SK-MEL-5 (cell line): ENCODE measurements at regions not wholly inside any gene's neighbourhood (a gene's known extent, or its start where the extent isn't known, plus 50 kb on each side); places are given as distances from the start of the nearest gene placed in this dataset.
A peak's percentile ranks its signal among the peaks of the same experiment; 100 is the strongest.

Experiments
- DNase-seq: peaks from one replicate; pipeline ENCODE4 v3.0.0-alpha.2; 2016; ENCODE audit warnings: low read depth, low spot score
- in situ Hi-C: cut with HindIII; loops from 2 replicates; pipeline ENCODE4 v1.10.0; 2016; ENCODE audit warnings: low sequenced_read_pairs, high pct_unique_total_duplicates, low pct_unique_long_range_greater_than_20kb

DNA sequence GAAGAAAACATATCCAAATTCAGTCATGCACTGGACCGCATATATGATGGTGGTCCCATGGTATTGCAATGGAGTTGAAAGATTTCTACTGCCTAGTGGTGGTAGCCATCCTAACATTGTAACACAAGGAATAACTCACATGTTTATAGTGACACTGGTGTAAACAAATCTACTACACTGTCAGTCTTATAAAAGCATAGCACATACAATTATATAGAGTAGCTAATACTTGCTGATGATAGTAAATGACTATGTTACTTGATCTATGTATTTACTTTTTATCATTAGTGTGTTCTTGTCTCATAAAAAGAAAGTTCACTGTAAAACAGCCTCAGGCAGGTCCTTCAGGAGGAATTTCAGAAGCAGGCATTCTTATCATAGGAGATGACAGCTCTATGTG lies 96.0 kb upstream of the CDIN1 start:
- DNase-seq = no peak
- in situ Hi-C loops = no loop called here

DNA sequence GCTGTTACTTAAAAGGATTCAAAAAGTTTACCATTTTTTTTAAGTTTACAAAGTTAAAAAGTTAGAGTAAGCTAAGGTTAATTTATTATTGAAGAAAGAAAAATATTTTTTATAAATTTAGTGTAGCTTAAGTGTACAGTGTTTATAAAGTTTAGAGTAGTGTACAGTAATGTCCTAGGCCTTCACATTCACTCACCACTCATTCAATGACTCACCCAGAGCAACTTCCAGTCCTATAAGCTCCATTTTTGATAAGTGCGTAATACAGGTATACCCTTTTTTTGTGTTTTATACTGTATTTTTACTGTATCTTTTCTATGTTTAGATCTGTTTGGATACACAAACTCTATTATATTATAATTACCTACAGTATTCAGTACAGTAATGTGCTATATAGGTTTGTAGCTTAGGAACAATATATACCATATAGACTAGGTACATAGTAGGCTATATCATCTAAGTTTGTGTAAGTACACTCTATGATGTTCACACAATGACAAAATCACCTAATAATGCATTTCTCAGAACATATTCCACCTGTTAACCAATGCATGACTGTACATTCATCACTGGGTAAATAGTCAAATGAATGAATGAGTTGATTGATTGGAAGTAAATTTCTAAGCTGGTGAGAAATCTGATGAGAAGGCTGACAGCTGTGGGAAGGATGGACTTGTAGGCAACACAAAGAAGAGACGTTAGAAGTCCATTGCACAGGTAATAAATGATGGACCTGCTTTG lies 95.2 kb upstream of the CDIN1 start:
- DNase-seq = no peak

DNA sequence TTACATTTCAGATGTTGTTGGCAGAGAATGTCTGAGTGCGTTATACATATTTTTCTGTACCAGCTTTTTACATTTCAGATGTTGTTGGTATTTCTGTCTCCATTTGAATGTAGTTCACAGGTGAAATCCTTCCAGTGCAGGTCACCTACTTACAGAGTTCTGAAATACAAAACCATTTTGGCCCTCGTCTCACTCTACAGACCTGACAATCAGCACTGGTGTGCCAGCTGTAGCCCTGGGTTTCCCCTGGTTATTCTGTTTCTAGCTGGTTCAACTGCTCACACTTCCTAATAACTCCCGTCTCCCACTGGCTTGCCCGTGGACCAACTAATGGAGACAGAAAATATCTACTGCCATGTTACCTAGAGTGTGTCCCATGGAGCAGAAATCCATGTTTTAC lies 87.5 kb upstream of the CDIN1 start:
- in situ Hi-C loops = no loop called here
- no peak for DNase-seq

More for the DNA sequence above, 95.2 kb upstream of the CDIN1 start:
- in situ Hi-C loops = no loop called here

DNA sequence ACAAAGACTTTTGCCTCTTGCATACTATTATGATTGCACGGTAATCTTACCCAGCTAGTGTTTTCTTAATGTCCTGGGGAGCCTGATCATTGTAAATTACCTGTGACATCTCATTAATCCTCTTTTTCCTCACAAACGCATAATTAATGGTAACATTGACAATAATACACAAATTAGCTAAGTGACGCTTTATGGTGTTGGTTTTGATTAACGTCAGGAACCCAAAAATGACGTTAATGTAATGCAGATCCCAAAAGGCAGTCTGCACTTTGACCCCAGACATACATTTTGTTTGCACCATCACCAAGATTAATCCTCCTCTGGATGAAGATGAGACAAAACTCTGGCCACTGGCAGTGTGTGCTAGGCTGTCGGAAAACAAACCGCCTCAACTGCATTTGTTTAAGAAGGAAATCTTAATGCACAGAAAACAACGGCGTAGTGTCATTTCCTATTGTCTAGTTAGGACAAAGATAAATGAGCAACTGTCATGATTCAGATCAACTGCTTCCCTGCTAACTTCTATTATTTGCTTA lies 83.9 kb upstream of the CDIN1 start:
- in situ Hi-C loops = no loop called here
- DNase-seq = no peak

DNA sequence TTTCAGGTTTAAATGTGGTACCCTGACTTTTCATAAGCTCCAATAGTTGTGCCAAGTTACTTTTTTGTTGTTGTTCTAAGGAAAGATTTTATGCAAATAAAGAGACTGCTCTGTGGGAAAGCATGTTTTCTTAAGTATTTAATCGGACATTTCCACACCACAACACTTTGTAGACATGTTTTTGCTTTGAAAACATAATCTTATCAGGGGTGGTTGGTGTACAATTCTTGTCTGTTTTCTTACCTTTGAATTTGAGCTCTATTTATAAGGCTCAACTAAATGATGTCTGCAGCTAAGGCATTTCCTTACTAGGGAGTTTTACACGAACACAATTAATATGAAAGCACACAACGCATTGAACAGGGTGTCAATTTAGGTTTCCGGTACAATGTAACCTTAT lies 81.5 kb upstream of the CDIN1 start:
- in situ Hi-C loops = no loop called here

DNA sequence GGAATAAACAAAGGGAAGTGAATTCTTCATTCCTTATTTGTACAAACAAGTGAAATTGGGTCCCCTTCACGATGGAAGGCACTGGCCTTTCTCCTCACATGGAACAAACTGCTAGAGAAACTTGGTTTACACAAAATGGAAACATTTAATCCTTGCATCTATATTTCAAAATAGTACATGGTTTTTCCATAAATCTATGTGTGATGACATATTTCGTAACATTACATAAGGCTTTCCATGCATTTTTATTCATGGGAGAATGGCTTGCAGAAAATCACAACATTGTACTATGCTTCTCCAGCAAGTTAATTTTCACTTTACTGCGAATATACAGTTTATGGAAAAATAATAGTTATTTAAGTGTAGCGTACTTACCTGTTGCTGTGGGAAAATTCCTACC lies 81.0 kb upstream of the CDIN1 start:
- in situ Hi-C loops = no loop called here
- no peak for DNase-seq

More for the DNA sequence above, 81.5 kb upstream of the CDIN1 start:
- DNase-seq = no peak

DNA sequence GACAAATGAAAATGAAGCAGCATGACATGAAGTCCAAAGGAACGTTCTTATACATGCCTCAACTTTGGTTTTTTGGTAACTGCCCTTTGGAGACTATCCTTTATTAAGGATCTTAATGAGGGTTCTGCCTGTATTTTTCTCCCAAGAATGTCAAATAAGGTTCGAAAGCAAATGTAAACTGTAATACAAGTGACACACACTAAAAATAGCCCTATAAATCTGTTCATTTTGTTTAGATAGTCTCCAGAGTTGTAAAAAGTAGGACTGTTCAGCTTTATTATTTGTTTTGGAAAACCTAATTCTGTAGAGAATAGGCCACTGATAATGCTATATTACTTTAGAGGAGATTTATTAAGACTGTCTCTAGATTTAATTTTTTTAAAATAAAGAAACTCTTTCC lies 80.5 kb upstream of the CDIN1 start:
- in situ Hi-C loops = no loop called here
- DNase-seq = no peak

DNA sequence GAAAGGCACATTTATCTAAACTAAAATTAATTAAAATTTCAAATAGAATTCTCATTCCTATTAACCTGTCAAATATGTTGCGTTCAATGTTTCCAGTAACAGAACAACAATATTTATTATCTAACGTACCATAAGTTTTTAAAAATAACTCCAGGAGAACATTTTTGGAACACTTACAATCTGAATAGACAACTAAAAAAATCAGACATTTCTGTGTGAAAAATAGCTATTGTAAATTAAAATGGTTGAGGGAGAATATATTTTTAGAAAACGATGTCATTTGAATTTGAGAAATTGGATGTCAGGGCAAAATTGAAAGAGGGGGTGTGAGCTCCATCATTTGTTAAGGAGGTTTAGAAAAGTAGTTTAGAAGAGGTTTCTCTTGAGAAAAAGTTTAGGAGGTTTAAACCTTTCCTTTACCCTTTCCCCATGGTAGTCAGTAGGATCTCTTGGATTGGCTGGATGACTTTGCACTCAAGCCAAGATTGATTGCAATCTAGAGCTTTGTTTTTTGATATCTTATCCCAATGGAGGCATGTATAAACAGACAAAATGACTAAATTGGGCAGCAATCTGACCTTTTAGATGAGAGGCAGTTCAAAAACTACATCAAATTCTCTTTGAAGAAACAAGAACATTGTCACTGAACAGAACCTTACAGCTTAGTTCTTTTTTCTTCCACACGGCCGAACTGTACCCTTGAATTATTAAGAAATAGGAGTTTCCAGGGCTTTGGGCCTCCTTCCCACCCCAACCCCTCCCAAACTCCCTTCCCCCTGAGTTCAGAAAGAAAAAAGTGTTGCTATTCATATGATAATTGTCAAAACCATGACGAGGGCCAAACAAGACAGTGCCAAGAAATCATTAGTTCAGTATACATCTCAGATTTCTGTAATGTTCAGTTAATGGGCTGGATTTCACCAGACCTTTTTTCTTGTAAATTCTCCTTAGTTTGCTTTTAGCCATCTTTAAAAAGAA lies 79.7 kb upstream of the CDIN1 start:
- in situ Hi-C loops = no loop called here
- DNase-seq = no peak

DNA sequence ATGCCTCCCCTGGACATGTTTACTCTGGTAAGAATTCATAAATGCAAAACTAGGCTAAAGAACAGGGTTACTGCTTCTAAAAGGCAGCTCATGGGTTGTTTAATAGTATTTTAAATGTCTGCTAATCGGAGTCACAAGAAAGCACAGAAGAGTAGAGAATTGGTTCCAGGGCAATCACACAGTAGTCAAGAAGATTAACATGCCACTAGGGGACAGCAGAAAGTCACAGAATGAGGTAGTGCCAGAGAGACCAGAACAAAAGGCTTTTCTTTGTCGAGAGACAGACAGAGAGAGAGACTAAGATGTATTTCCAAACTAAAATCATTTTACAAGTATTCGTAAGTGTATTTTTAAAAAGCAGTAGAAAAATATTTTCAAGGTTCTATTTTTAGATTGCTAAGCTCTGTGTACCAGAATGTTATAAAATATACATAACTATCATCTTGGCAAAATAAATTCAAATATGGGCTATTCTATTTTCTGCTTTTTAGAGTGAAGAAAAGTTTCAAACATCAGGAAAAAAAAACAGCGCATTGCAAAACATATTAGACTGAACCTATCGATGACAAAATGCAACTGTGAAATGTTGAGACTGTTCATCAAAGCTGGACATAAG lies 78.3 kb upstream of the CDIN1 start:
- in situ Hi-C loops = no loop called here
- peak; percentile 89 for DNase-seq

DNA sequence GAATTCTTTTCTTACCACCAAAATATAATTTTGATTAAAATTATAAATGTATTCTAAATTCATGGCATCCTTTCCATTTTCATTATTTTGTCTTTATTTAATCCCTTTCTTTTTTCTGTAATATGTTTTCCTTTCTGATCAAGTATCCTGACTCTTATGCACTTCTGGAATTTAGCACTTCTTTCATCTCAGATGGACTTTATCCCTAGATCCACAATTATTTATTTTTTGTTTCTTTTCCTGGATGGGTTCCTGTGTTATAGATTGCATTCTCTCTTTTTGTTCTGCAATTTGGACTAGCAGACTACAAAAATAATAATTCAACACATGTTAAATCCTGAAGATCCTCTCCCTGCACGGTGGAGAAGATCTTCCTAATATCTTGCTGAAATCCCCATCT lies 76.9 kb upstream of the CDIN1 start:
- in situ Hi-C loops = no loop called here
- DNase-seq = no peak

DNA sequence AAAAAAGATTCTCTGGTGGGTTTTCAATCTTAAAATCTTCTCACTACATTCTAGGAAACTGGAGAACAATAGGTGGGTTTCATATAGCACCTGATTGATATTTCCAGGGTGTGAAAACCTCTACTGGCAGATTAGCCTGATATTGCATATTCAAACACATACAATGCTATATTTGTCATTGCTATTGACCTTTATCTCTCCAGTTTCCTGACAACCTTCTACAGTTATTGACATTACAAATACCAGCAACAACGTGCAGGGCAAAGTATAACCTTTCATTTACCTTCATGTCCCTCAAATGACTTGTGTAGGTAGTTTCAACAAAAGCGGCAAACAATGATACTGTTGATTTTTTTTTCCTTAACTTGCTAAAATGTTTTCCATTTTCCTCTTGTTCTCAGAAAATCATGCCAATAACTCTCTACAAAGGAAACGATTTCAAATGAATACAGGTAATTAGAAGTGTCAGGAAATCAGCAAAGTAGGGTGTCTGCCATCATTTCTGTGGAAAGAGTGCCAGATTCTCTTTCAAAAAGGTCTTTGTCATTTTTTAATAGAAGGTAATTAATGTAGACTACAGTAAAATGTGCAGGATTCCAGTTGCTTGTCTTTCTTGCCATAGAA lies 72.6 kb upstream of the CDIN1 start:
- no peak for DNase-seq
- in situ Hi-C loops = no loop called here

DNA sequence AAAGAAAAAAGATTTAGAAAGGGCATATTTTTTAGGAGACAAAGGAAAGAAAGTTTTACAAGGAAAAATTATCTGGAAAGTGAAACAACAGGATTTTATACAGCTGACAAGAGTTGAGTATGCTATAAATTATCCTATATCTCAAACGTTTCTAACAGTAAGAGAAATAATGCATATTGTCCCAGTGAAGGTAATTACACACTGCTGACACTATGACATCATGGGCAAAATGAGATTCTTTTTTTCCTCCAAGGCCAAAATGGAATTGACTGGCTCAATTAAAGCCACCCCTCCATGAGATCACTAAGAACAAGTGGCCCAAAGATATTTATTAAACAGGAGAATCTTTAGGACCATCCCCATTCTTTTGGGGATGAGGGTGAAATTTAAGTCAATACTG lies 72.0 kb upstream of the CDIN1 start:
- in situ Hi-C loops = no loop called here
- DNase-seq = no peak

DNA sequence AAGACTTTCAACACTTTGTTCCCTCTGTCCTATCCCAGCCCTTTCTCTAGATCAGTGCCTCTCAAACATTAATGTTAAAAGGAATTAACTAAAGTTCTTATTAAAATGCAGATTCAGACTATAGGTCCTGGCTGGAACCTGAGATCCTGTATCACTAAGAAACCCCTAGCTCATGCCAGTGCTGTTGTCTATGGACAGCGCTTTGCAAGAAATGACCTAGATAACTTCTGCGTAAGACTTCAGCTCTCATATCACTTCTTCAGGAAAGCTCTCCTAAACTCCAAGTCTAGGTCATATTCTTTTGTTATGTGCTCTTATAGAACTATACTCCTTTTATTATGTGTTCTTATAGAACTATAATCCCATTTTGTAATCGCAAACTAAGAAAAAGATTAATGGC lies 67.8 kb upstream of the CDIN1 start:
- no peak for DNase-seq
- in situ Hi-C loops = no loop called here

DNA sequence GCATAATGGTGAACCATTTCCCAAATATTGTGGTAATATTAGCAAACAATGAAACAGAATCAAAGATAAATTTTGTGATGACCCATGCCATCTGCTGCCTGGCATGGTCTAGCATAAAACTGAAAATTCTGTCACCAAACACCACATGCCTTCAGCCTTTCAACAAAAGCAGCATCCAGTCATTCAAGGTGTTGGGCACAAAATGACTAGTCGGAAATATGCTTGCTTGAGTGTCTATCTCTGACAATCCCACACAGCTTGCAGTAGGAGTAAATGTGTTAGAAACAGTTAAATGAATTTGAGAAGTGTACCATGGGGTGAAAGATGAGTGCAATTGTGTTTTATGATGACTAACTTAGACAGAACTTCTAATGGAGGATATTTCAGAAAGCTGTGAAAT lies 61.7 kb upstream of the CDIN1 start:
- in situ Hi-C loops = no loop called here
- DNase-seq = no peak

DNA sequence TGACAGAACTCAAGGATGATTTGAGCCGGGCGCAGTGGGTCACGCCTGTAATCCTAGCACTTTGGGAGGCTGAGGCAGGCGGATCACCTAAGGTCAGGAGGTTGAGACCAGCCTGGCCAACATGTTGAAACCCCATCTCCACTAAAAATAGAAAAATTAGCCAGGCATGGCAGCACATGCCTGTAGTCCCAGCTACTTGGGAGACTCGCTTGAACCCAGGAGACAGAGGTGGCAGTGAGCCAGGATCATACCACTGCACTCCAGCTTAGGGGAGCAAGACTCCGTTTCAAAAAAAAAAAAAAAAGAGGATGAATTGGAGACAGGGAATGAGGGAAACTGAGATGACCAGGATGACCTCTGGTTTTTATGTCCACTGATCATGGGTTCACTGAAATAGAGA lies 60.4 kb upstream of the CDIN1 start:
- DNase-seq = no peak
- in situ Hi-C loops = no loop called here

DNA sequence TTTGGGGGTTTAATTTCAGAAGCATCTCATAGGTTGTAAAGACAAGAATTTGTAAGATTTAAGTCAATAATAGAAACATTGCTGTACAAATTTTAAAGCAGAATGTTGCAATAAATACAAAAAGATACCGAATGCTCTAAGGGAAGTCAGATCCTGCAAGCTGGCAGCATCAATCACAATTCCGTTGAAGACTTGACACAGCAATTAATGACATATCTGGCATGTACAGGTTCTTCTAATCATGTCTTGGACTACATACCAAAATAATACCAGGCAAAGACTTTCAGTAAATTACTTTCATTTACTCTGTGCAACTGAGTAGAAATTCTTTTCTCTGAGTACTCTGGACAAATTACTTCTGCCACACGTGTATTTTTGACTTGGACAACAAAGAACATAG lies 54.0 kb upstream of the CDIN1 start:
- in situ Hi-C loops = no loop called here
- no peak for DNase-seq

DNA sequence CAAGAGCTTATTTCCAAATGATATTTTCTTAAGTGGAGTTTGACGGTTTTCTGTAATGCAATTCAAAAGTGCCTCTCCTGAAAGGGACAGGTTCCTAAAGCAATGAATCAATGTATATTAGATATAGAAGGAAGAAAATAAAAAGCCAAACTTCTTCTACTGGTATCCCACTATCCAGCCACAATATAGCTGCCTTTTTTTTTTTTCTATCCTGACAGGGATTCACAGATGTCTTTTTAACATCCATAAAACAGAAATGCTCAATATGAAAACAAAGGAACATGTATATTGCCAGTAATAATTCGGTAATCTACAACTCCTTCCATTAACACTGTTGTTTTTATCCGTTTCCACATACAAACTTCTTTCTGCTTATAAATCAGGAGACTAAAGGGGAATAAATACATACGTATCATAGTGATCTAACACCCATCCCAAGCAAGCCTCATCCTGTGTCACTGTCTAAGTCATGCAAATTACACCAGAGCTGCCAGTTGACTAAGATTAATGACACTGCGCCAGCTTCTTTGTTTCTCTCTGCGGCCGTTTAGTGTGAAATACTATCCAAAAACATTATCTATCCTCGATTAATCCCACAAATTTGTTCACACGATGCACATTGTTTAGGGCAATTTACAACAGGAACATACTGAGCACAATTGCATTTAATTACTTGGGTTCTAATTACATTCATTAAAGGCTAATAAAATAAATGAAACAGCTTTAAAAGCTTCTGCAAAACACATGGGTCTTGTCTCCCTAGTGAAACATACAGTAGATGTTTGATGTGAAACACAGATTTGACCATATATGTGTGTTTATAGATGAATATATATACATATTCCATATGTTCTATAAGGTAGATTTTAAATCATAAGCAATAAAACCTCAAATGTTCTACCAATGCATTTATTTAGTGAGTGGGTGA lies 51.9 kb upstream of the CDIN1 start:
- in situ Hi-C loops = no loop called here

More for the DNA sequence above, 51.9 kb upstream of the CDIN1 start:
- no peak for DNase-seq
